Heart right ventricle (tissue), 16 donors: ENCODE measurements at regions not wholly inside any gene's neighbourhood (a gene's known extent, or its start where the extent isn't known, plus 50 kb on each side); places are given as distances from the start of the nearest gene placed in this dataset.

Experiments
- ATAC-seq, 8 donors: fragments of 200-7000 bp; cut with Tn5 transposase; one replicate each; pipeline ENCODE4 v1.9.1; 2020; ENCODE audit warnings: mild to moderate bottlenecking in 8 of 8, moderate library complexity in 8 of 8, moderate number of reproducible peaks in 1 of 8
- DNase-seq, 2 donors: peaks; one replicate each; pipeline ENCODE4 v3.0.0-alpha.2; 2020
- H3K27ac ChIP-seq, 10 donors: fragments of 200-600 bp; sonication (generic) in 2 of 10; one replicate each; pipeline versions ENCODE4 v1.5.0 to v1.8.0; 2020 to 2022; ENCODE audit warnings: mild to moderate bottlenecking in 3 of 10
- H3K27me3 ChIP-seq, 7 donors: fragments of 200-600 bp; one replicate each; pipeline ENCODE4 v1.8.0; 2021 to 2022; ENCODE audit warnings: mild to moderate bottlenecking in 2 of 7
- H3K36me3 ChIP-seq, 9 donors: fragments of 200-600 bp; sonication (generic) in 1 of 9; one replicate each; pipeline versions ENCODE4 v1.5.0 to v1.8.0; 2020 to 2022; ENCODE audit warnings: mild to moderate bottlenecking in 2 of 9
- H3K4me1 ChIP-seq, 9 donors: fragments of 200-600 bp; sonication (generic) in 1 of 9; one replicate each; pipeline versions ENCODE4 v1.5.0 to v1.8.0; 2020 to 2022; ENCODE audit warnings: mild to moderate bottlenecking in 4 of 9
- H3K4me3 ChIP-seq, 10 donors: fragments of 200-600 bp; sonication (generic) in 2 of 10; one replicate each; pipeline versions ENCODE4 v1.5.0 to v1.8.0; 2020 to 2022; ENCODE audit warnings: mild to moderate bottlenecking in 7 of 10, moderate library complexity in 2 of 10
- H3K9me3 ChIP-seq, 11 donors: fragments of 200-600 bp in 10 of 11; sonication (generic) in 2 of 11; one replicate each; pipeline versions ENCODE4 v1.5.0 to v1.8.0; 2013 to 2022; ENCODE audit warnings: mild to moderate bottlenecking in 2 of 11, control low read depth in 1 of 11, moderate library complexity in 1 of 11
- CTCF ChIP-seq, 9 donors: fragments of 200-600 bp; sonication (generic) in 2 of 9; IDR thresholded peaks; one replicate each; pipeline versions ENCODE4 v1.5.0 to v1.8.0; 2021 to 2022; ENCODE audit warnings: antibody characterized with exemption in 9 of 9, mild to moderate bottlenecking in 5 of 9, moderate library complexity in 1 of 9
- WGBS, 2 donors: extraction: QIAGEN DNeasy Blood & Tissue Kit; methylation state at CpG; one replicate each; pipeline ENCODE4 v1.1.7; 2013; ENCODE audit warnings: inconsistent platforms in 1 of 2; 5-methylcytosine and 5-hydroxymethylcytosine counted together
- intact Hi-C, 10 donors: fragments of 100-400 bp; cut with DNase I; formaldehyde crosslinking; loops; one replicate each; pipeline versions ENCODE4 v1.11.1 to v1.14.2; 2022
- donor health status: Arrhythmogenic right ventricular cardiomyopathy.
- donor health status: ischemic (EF 13 %, LVEDD 7.1; RV severe dilation, severe dysfunction).
- donor health status: healthy with polysubstance abuse.
- donor health status: DM: no; HTN: yes; CAD: no.
- donor health status: DM: no; HTN: no; CAD: no.
- donor health status: ischemic (EF 25% LVEDD 6.9; RV normal size, moderate dysfunction).
- donor health status: ischemic (EF 25% LVEDD 5.7; RV mildly dilated, moderate dysfunction).
- donor health status: healthy.
- donor health status: DM: yes; HTN: yes; CAD: no.
- donor health status: Ischemic cardiomyopathy.
- donor health status: ischemic (EF 35%, LVEDD 5.7; RV mildly dilated, moderate dysfunction).
- donor health status: nonischemic (EF 11% LVEDD 7.7; RV severe dilation, severe dysfunction).
- donor health status: DM: yes; HTN: yes; CAD: no.
- donor health status: PGD.
- donor health status: ischemic (EF 29% LVEDD 5.4; RV normal size, mild dysfunction).
- donor health status: nonischemic (EF 23%, LVEDD 6.1; RV moderate dilation, normal function).

- Histone ChIP-seq H3K4me3 (no peak overlapping the region), H3K9me3 (no peaks in the 10 kb centered on the region), H3K36me3 (no peaks in the 10 kb centered on the region), H3K27ac (no peak overlapping the region), H3K27me3 (no peaks in the 10 kb centered on the region), H3K4me1 (peaks cover 0 to 6% (median 0%) of the 10 kb centered on the region in 9 donors)
- ATAC-seq: no peak
- WGBS, 2 donors: 91 to 96% methylated on average over 2 of the region's 2 CpGs
- no peak for DNase-seq
- intact Hi-C loops: no loop called here
- TF ChIP-seq CTCF (IDR thresholded peaks at IDR 0.05): no peak
Observed at GRCh38 chr4:176898791-176899190, 106.1 kb upstream of the VEGFC start.

GRCh38 chr4:176902710-176903323 is 110.1 kb upstream of the VEGFC start:
- Histone ChIP-seq H3K4me3 (no peak overlapping the region), H3K4me1 (peaks cover 0 to 6% (median 0%) of the 10 kb centered on the region in 9 donors), H3K9me3 (no peaks in the 10 kb centered on the region), H3K36me3 (no peaks in the 10 kb centered on the region), H3K27me3 (no peaks in the 10 kb centered on the region), H3K27ac (no peak overlapping the region)
- WGBS, 2 donors: 74 to 87% methylated on average over 5 of the region's 5 CpGs
- TF ChIP-seq CTCF (IDR thresholded peaks at IDR 0.05): no peak
- intact Hi-C loops: no loop called here
- ATAC-seq (no peak), DNase-seq (no peak)

GRCh38 chr4:176906709-176907108 is 114.0 kb upstream of the VEGFC start:
- no peak for TF ChIP-seq CTCF (IDR thresholded peaks at IDR 0.05)
- intact Hi-C loops: no loop called here
- no peak overlapping the region for H3K4me3 ChIP-seq
- 73 to 86% methylated on average over 7 of the region's 7 CpGs for WGBS, 2 donors
- H3K36me3 ChIP-seq: no peaks in the 10 kb centered on the region
- DNase-seq: no peak
- no peak overlapping the region for H3K27ac ChIP-seq
- peaks cover 0 to 6% (median 0%) of the 10 kb centered on the region in 9 donors for H3K4me1 ChIP-seq
- no peaks in the 10 kb centered on the region for H3K27me3 ChIP-seq
- no peak for ATAC-seq
- no peaks in the 10 kb centered on the region for H3K9me3 ChIP-seq

- Histone ChIP-seq H3K36me3 (no peaks in the 10 kb centered on the region), H3K4me1 (no peaks in the 10 kb centered on the region), H3K9me3 (peaks cover 0 to 20% (median 0%) of the 10 kb centered on the region in 11 donors), H3K27ac (no peak overlapping the region), H3K4me3 (no peak overlapping the region), H3K27me3 (no peaks in the 10 kb centered on the region)
- no peak for DNase-seq
- 75 to 91% methylated on average over 2 of the region's 2 CpGs for WGBS, 2 donors
- no peak for TF ChIP-seq CTCF (IDR thresholded peaks at IDR 0.05)
- intact Hi-C loops: no loop called here
- no peak for ATAC-seq
Observed at GRCh38 chr4:176910646-176911045, 117.9 kb upstream of the VEGFC start.
